ENCODE measurements at regions not wholly inside any gene's neighbourhood (a gene's known extent, or its start where the extent isn't known, plus 50 kb on each side); places are given as distances from the start of the nearest gene placed in this dataset.

DNA sequence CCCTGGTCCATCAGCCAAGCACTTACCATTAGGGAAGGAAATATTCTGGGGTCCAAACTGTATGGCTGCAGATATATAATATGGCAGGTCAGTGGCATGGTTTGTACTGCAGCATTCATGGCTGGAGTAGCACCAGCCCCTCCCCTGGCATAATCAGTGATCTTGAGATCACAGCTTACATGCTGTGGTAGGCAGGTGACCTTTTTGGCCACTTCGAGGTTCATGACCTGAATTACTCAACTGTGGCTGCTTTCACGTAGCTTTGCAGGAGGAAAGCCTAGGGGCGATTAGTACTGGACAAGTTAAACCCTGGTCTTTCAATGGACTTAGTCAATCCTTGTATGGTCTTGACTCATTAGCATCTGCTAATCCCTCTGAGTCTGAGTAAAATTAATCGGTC lies 169.8 kb downstream of the SPRY2 start:
- TF ChIP-seq, protein P1, sequence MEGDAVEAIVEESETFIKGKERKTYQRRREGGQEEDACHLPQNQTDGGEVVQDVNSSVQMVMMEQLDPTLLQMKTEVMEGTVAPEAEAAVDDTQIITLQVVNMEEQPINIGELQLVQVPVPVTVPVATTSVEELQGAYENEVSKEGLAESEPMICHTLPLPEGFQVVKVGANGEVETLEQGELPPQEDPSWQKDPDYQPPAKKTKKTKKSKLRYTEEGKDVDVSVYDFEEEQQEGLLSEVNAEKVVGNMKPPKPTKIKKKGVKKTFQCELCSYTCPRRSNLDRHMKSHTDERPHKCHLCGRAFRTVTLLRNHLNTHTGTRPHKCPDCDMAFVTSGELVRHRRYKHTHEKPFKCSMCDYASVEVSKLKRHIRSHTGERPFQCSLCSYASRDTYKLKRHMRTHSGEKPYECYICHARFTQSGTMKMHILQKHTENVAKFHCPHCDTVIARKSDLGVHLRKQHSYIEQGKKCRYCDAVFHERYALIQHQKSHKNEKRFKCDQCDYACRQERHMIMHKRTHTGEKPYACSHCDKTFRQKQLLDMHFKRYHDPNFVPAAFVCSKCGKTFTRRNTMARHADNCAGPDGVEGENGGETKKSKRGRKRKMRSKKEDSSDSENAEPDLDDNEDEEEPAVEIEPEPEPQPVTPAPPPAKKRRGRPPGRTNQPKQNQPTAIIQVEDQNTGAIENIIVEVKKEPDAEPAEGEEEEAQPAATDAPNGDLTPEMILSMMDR (conservative IDR thresholded peaks at IDR 0.05): no peak
- TF ChIP-seq EZH2 (IDR thresholded peaks at IDR 0.05; ENCODE audit: low read depth): no peak
